Non-pigmented ciliary epithelial cell (primary cell): ENCODE measurements at regions not wholly inside any gene's neighbourhood (a gene's known extent, or its start where the extent isn't known, plus 50 kb on each side); places are given as distances from the start of the nearest gene placed in this dataset.

ENCODE experiments used
- DNase-seq: peaks from one replicate; pipeline ENCODE4 v3.0.0-alpha.2; 2010; ENCODE audit warnings: low read depth

GRCh38 chr5:99133921-99134320, 205.1 kb upstream of the CHD1 start:
- no peak for DNase-seq

GRCh38 chr5:99129768-99130501, 201.1 kb upstream of the CHD1 start:
- no peak for DNase-seq

DNA sequence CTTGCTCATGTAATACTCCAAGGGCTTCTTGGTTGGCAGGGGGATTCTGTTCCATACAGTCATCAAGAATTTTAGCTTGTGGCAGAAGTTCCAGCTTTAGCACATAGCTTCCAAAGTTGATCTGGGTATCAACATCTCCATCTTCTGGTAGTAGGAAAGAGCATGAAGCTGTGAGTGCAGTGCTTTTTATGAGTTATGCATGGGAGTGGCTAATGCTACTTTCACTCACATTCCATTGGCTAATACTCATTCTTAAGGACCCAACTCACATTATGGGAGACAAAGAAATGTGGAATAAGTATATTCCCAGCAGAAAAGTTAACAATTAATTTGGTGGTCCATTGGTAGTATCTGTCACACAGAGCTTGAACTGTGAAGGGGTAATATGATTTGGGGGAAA, 194.2 kb upstream of the CHD1 start:
- DNase-seq: no peak

GRCh38 chr5:99119326-99119725, 190.5 kb upstream of the CHD1 start:
- DNase-seq: no peak

- no peak for DNase-seq
Observed at GRCh38 chr5:99116526-99116925, 187.7 kb upstream of the CHD1 start.

- no peak for DNase-seq
Observed at GRCh38 chr5:99109894-99110293, 181.1 kb upstream of the CHD1 start.

- no peak for DNase-seq
Observed at GRCh38 chr5:99105216-99105615, 176.4 kb upstream of the CHD1 start.

GRCh38 chr5:99104538-99105132, 175.8 kb upstream of the CHD1 start:
- peak; percentile 11 for DNase-seq

- DNase-seq: no peak
Observed at GRCh38 chr5:99102073-99102697, 173.4 kb upstream of the CHD1 start.

DNA sequence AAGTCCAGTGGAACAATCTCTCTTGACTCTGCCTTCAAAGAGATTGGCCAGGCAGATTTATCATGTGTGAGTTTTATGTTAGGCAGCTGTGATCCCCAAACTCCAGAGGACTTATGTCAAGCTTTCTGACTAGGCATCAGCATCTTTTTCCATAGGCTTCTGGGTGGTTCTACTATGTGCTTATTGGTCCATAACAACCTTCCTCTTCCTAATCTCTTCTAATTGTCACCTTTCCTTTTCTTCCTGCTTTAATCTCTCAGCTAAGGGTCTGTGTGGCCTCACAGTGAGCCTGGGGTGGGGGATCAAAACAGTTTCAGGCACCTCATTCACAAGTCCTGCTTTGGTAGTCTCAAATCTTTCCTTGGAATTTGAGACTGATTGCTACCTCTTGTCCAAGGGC, 170.9 kb upstream of the CHD1 start:
- DNase-seq: no peak

DNA sequence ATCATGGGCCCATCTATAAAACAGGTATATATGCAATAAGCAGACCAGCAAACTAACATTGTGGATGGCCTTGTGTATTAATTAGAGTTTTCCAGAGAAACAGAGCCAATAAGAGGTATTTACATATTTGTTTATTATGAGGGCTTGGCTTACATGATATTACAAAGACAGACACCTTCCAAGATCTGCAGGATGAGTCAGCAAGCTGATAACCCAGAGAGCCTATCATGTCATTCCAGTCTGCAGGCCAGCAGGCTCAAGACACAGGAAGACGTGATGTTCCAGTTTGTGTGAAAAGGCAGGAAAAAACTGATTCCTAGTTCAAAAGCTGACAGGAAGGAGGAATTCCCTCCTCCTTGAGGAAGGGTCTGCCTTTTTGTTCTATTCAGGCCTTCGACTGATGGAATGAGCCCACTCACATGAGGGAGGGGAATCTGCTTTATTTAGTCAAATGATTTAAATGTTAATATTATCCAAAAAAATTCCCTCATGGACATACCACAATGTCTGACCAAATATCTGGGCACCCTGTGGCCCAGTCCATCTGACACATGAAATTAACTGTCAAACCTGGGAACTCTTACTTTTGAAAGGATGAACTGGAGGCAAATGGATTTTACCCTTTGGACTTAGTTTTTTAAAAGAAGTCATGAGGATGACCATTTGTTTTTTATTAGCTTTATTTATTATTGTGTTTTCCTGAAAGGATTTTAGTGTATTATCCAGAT, 161.2 kb upstream of the CHD1 start:
- DNase-seq: no peak

- no peak for DNase-seq
Observed at GRCh38 chr5:99088309-99088708, 159.5 kb upstream of the CHD1 start.

DNA sequence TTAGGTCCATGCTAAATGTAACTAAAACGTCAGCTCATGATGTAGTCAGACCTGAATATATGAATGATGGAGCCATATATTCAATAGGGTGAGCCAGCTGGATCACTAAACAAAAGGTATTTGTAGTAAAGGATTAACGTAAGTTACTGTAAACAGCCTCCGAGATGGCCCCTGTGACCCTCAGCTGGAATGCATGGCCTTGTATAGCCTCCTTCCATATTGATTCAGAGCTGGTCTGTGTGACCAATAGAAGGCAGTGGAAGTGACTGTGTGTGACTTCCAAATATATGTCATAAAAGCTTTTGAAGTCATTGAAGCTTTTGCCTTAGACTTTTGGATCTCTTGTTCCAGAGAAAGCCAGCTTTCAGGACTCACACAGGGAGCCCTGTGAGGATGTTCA, 154.4 kb upstream of the CHD1 start:
- no peak for DNase-seq

- DNase-seq: no peak
Observed at GRCh38 chr5:99081711-99082110, 152.9 kb upstream of the CHD1 start.

DNA sequence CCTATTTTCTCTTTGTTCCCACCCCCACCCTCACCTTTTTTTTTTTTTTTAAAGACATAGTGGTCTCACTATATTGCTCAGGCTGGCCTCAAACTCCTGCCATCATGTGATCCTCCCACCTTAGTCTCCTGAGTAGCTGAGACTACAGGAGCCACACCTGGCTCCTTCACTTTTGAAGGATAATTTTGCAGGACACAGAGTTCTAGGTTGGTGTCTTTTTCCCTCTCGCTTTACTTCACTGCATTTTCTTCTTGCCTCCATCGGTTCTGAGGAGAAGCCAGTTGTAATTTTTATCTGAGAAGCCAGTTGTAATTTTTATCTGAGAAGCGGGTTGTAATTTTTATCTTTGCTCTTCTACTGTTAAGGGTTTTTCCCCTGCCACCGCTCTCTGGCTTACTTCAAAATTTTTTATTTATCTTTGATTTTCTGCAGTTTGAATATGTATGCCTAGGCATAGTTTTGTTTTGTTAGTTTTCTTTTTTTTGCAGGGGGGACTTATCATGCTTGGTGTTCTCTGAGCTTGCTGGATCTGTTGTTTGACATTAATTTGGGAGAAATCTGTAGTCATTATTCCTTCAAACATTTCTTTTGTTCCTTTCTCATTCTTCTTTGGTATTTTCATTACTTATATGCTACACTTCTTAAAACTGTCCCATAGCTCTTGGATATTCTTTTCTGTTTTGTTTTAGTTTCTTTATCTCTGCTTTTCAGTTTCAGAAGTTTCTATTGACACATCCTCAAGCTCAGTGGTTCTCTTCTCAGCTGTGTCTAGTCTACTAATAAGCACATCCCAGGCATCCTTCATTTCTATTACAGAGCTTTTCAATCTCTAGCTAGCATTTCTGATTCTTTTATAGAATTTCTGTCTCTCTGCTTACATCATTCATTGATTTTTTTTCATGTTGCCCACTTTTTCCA, 148.2 kb upstream of the CHD1 start:
- DNase-seq: no peak

DNA sequence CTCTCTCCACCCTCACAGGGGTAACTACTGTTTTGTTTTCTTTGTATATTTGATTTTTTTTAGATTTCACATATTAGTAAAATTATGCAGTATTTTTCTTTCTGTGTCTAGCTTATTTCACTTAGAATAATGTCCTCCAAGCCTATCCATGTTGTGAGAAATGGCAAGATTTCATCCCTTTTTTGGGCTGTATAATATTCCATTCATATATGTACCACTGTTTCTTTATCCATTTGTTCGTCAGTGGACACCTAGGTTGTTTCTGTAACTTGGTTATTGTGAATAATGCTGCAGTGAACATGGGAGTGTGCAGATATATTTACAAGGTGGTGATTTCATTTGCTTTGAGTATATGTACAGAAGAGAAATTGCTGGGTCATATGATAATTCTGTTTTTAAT, 144.0 kb upstream of the CHD1 start:
- no peak for DNase-seq

- DNase-seq: no peak
Observed at GRCh38 chr5:99070822-99071221, 142.0 kb upstream of the CHD1 start.

- no peak for DNase-seq
Observed at GRCh38 chr5:99070362-99070761, 141.6 kb upstream of the CHD1 start.

GRCh38 chr5:99068944-99069650, 140.3 kb upstream of the CHD1 start:
- no peak for DNase-seq

GRCh38 chr5:99063737-99064136, 134.9 kb upstream of the CHD1 start:
- no peak for DNase-seq

DNA sequence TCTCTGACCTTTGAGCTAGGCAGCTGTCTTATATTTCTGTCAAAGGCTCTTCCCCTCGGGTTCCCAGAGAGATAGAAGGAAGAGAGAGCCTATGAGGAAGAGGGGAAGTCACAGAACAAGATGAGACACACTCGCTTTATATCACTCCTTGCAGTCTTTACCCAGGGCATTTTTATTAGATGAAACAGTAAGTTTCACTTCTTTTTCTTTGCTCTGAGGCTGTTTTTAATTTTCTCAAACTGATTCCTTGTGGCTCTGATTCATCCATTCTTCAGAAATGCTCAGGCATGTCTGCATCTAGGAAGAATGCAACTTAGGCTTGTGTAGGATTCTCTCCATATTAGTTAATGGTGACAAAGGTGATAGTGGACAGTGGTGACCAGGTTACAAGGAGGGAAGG, 132.9 kb upstream of the CHD1 start:
- DNase-seq: peak; percentile 51
